PC-9 (cell line): ENCODE measurements at regions not wholly inside any gene's neighbourhood (a gene's known extent, or its start where the extent isn't known, plus 50 kb on each side); places are given as distances from the start of the nearest gene placed in this dataset.

Experiments
- BruUV-seq: library from RNA; stranded (reverse); fragments of 400-500 nt; replicated peaks from 2 replicates; lab custom pipeline; 2021; lab: Mats Ljungman, UMichigan
- CTCF ChIA-PET: fragments of 300-600 bp; sonication (Branson Sonifier 250); formaldehyde crosslinking; loops from one replicate; lab custom pipeline; 2022; ENCODE audit warnings: antibody characterized with exemption; lab: Charles Lee
- POLR2A ChIA-PET: fragments of 300-600 bp; sonication (Branson Sonifier 250); formaldehyde crosslinking; loops from one replicate; lab custom pipeline; 2022; ENCODE audit warnings: antibody characterized with exemption; ENCODE audit not compliant: unreplicated experiment; lab: Charles Lee
- DNase-seq, 2 experiments: peaks; one replicate each; pipeline versions ENCODE4 v3.0.0 to v3.0.0-alpha.2; 2015 to 2022; ENCODE audit warnings: mixed read lengths in 1 of 2
- H2AFZ ChIP-seq: fragments of 200-600 bp; sonication (generic); 2 replicates; pipeline ENCODE4 v1.8.1; 2017; ENCODE audit warnings: antibody characterized with exemption
- H3F3A ChIP-seq: fragments of 200-600 bp; sonication (generic); 2 replicates; pipeline ENCODE4 v1.8.1; 2017; ENCODE audit warnings: antibody characterized with exemption, mild to moderate bottlenecking, low read depth; ENCODE audit not compliant: insufficient read depth
- H3K27ac ChIP-seq: fragments of 200-600 bp; sonication (generic); 2 replicates; pipeline ENCODE4 v1.6.1; 2016; ENCODE audit warnings: mixed run types
- H3K27me3 ChIP-seq: fragments of 200-600 bp; sonication (generic); 2 replicates; pipeline ENCODE4 v1.6.1; 2016; ENCODE audit warnings: low read depth, mixed run types; ENCODE audit not compliant: insufficient read depth
- H3K36me3 ChIP-seq: fragments of 200-600 bp; sonication (generic); 2 replicates; pipeline ENCODE4 v1.6.1; 2016; ENCODE audit warnings: low read depth, mixed run types
- H3K4me1 ChIP-seq: fragments of 200-600 bp; sonication (generic); replicated peaks from 2 replicates; pipeline ENCODE4 v1.6.1; 2016; ENCODE audit warnings: mixed run types; ENCODE audit not compliant: insufficient read depth
- H3K4me2 ChIP-seq: fragments of 200-600 bp; sonication (generic); 2 replicates; pipeline ENCODE4 v1.6.1; 2017; ENCODE audit warnings: mixed run types
- H3K4me3 ChIP-seq: fragments of 200-600 bp; sonication (generic); 2 replicates; pipeline ENCODE4 v1.6.1; 2016; ENCODE audit warnings: mixed run types
- H3K79me2 ChIP-seq: fragments of 200-600 bp; sonication (generic); 2 replicates; pipeline ENCODE4 v1.6.1; 2017; ENCODE audit warnings: low read depth, mixed run types
- H3K9me2 ChIP-seq: fragments of 200-600 bp; sonication (generic); 2 replicates; pipeline ENCODE4 v1.8.1; 2017; ENCODE audit warnings: mild to moderate bottlenecking; ENCODE audit not compliant: insufficient read depth
- H3K9me3 ChIP-seq: fragments of 200-600 bp; sonication (generic); 2 replicates; pipeline ENCODE4 v1.8.1; 2016; ENCODE audit warnings: low read depth; ENCODE audit not compliant: insufficient read depth
- H4K20me1 ChIP-seq: fragments of 200-600 bp; sonication (generic); 2 replicates; pipeline ENCODE4 v1.8.1; 2017; ENCODE audit not compliant: insufficient read depth
- EZH2 ChIP-seq: fragments of 200-600 bp; sonication (generic); IDR thresholded peaks from 2 replicates; pipeline ENCODE4 v1.8.0; 2017; ENCODE audit warnings: antibody characterized with exemption, low read depth
- intact Hi-C: fragments of 100-400 bp; cut with micrococcal nuclease; formaldehyde crosslinking; loops from one replicate; pipeline ENCODE4 v1.10.0; 2022; ENCODE audit not compliant: unreplicated experiment
- TF ChIP-seq, protein P1 (sequence below): fragments of 200-600 bp; sonication (generic); conservative IDR thresholded peaks from 2 replicates; pipeline ENCODE4 v1.6.1; 2017; ENCODE audit warnings: mixed run types, antibody characterized with exemption, mild to moderate bottlenecking, moderate library complexity

- Histone ChIP-seq H3K79me2 (no peaks in the 10 kb centered on the region), H3K9me2 (no peaks in the 10 kb centered on the region), H3K9me3 (no peaks in the 10 kb centered on the region), H3K36me3 (no peaks in the 10 kb centered on the region), H2AFZ (no peak overlapping the region), H3K27ac (no peak overlapping the region), H3F3A (no peaks in the 10 kb centered on the region), H3K4me1 (no peaks in the 10 kb centered on the region), H3K4me2 (no peak overlapping the region), H3K27me3 (no peaks in the 10 kb centered on the region), H4K20me1 (no peaks in the 10 kb centered on the region), H3K4me3 (no peak overlapping the region)
- intact Hi-C loops: no loop called here
- no peak for TF ChIP-seq EZH2
- TF ChIP-seq, protein P1, sequence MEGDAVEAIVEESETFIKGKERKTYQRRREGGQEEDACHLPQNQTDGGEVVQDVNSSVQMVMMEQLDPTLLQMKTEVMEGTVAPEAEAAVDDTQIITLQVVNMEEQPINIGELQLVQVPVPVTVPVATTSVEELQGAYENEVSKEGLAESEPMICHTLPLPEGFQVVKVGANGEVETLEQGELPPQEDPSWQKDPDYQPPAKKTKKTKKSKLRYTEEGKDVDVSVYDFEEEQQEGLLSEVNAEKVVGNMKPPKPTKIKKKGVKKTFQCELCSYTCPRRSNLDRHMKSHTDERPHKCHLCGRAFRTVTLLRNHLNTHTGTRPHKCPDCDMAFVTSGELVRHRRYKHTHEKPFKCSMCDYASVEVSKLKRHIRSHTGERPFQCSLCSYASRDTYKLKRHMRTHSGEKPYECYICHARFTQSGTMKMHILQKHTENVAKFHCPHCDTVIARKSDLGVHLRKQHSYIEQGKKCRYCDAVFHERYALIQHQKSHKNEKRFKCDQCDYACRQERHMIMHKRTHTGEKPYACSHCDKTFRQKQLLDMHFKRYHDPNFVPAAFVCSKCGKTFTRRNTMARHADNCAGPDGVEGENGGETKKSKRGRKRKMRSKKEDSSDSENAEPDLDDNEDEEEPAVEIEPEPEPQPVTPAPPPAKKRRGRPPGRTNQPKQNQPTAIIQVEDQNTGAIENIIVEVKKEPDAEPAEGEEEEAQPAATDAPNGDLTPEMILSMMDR: no peak
- no TSS peak for BruUV-seq
- DNase-seq: no peak
- ChIA-PET POLR2A (no interaction called here), CTCF (no interaction called here)
Measured at GRCh38 chr1:185653615-185654014, 80.6 kb upstream of the HMCN1 start.

- Histone ChIP-seq H3K27ac (no peak overlapping the region), H2AFZ (no peak overlapping the region), H3K9me2 (no peaks in the 10 kb centered on the region), H3K36me3 (no peaks in the 10 kb centered on the region), H3F3A (no peaks in the 10 kb centered on the region), H3K9me3 (no peaks in the 10 kb centered on the region), H3K27me3 (no peaks in the 10 kb centered on the region), H3K4me1 (no peaks in the 10 kb centered on the region), H3K79me2 (no peaks in the 10 kb centered on the region), H3K4me3 (no peak overlapping the region), H3K4me2 (no peak overlapping the region), H4K20me1 (no peaks in the 10 kb centered on the region)
- DNase-seq: no peak
- ChIA-PET CTCF (interaction anchor here (0.8 kb wide), 1 partner anchor 23 kb away, joined by 3 read pairs; no protein-coding TSS in a partner anchor), POLR2A (interaction anchor here (0.6 kb wide), 2 partner anchors 335 to 620 kb away, joined by 5 to 14 read pairs; partner anchors contain the start of gene IVNS1ABP)
- TF ChIP-seq EZH2: no peak
- TF ChIP-seq, protein P1: no peak; the same call in 1 of the 2 replicates
- intact Hi-C loops: no loop called here
- BruUV-seq: no TSS peak
Measured at GRCh38 chr1:185652348-185652747, 81.8 kb upstream of the HMCN1 start.

DNA sequence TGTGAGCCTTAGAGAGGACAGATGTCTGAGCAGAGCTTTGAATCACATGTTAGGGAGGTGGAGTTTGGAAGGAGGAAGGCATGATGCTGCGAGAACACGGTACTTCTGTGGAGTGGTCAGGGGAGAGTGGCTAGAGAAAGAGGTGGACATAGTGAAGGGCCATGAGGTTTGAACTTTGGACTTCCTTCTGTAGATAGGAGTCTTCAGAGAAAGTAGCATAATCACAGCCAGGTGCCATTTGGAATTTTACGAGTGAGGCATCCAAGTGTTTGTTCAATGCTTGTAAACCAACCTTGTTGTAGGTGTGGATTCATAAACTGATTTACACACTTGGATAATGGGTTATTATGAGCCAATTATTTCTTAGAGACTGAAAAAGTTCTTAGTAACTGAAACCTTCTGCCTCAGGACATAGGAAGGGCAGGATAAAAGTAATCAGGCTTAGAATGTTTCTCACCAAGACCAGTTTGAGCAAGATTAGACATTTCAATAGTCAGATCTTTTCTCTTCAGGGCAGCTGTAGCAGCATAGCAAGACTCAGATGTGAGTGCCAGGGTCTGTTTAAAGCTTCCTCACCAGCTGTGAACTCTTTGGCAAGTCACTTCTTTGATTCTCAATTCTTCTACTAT, 83.5 kb upstream of the HMCN1 start:
- Histone ChIP-seq H4K20me1 (no peaks in the 10 kb centered on the region), H3K27me3 (no peaks in the 10 kb centered on the region), H3K36me3 (no peaks in the 10 kb centered on the region), H3K4me2 (no peak overlapping the region), H3K9me3 (0 out of 2 replicates have a peak, but pooled peaks cover 3% of the 10 kb centered on the region), H3K79me2 (no peaks in the 10 kb centered on the region), H3K27ac (no peak overlapping the region), H2AFZ (no peak overlapping the region), H3K9me2 (no peaks in the 10 kb centered on the region), H3K4me1 (peaks cover 14% of the 10 kb centered on the region; the same call in 1 of the 2 replicates), H3K4me3 (no peak overlapping the region), H3F3A (peaks cover 13% of the 10 kb centered on the region; the same call in 1 of the 2 replicates)
- BruUV-seq: no TSS peak
- ChIA-PET CTCF (no interaction called here), POLR2A (no interaction called here)
- no peak for DNase-seq
- intact Hi-C loops: no loop called here
- TF ChIP-seq, protein P1: no peak
- TF ChIP-seq EZH2: no peak
